ENCODE measurements at regions not wholly inside any gene's neighbourhood (a gene's known extent, or its start where the extent isn't known, plus 50 kb on each side); places are given as distances from the start of the nearest gene placed in this dataset.

- TF ChIP-seq CTCF (IDR thresholded peaks at IDR 0.05; ENCODE audit: low read depth, low read length): no peak
- TF ChIP-seq EZH2phosphoT487 (IDR thresholded peaks at IDR 0.05; ENCODE audit: low read depth): no peak
These were observed 405.7 kb upstream of the NPAP1 start for GRCh38 chr15:24269923-24270322.
